AG09309 (cell line): ENCODE measurements at regions not wholly inside any gene's neighbourhood (a gene's known extent, or its start where the extent isn't known, plus 50 kb on each side); places are given as distances from the start of the nearest gene placed in this dataset.

Experiments
- DNase-seq: peaks from one replicate; pipeline ENCODE4 v3.0.0-alpha.2; 2010; ENCODE audit warnings: low read depth
- H3K4me3 ChIP-seq: 2 replicates; pipeline ENCODE4 v1.5.1; 2011; ENCODE audit warnings: mild to moderate bottlenecking, low read depth, low read length, moderate library complexity; ENCODE audit not compliant: control insufficient read depth
- TF ChIP-seq, protein P1 (sequence below): IDR thresholded peaks from 2 replicates; pipeline ENCODE4 v1.5.1; 2011; ENCODE audit warnings: mild to moderate bottlenecking, low read depth, low read length, inconsistent platforms; ENCODE audit not compliant: insufficient read depth, control insufficient read depth; ENCODE audit errors: missing control alignments

- no peak overlapping the region for H3K4me3 ChIP-seq
- no peak for DNase-seq
- TF ChIP-seq, protein P1, sequence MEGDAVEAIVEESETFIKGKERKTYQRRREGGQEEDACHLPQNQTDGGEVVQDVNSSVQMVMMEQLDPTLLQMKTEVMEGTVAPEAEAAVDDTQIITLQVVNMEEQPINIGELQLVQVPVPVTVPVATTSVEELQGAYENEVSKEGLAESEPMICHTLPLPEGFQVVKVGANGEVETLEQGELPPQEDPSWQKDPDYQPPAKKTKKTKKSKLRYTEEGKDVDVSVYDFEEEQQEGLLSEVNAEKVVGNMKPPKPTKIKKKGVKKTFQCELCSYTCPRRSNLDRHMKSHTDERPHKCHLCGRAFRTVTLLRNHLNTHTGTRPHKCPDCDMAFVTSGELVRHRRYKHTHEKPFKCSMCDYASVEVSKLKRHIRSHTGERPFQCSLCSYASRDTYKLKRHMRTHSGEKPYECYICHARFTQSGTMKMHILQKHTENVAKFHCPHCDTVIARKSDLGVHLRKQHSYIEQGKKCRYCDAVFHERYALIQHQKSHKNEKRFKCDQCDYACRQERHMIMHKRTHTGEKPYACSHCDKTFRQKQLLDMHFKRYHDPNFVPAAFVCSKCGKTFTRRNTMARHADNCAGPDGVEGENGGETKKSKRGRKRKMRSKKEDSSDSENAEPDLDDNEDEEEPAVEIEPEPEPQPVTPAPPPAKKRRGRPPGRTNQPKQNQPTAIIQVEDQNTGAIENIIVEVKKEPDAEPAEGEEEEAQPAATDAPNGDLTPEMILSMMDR: no peak
These were observed 127.6 kb upstream of the LMO4 start for GRCh38 chr1:87200875-87201638.

DNA sequence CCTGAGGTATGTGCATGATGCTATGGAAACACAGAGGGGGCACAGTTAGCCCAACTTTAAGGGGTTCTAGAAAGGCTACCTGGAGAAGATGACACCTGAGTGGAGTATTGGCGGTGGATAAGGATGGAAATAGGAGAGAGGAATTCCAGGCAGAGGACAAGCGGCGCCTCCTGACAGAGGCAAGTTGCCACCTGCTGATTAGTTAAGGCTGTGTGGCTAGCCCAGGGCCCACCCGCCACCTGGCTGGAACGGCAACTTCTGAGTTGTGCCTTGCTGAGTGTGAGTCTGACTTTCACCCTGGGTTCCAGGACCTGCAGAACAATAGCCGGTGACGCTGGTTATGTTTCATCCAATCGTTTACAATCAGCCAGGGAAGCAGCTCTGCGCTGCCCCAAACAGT is 126.9 kb upstream of the LMO4 start:
- no peak for DNase-seq
- TF ChIP-seq, protein P1: no peak
- H3K4me3 ChIP-seq: no peak overlapping the region

DNA sequence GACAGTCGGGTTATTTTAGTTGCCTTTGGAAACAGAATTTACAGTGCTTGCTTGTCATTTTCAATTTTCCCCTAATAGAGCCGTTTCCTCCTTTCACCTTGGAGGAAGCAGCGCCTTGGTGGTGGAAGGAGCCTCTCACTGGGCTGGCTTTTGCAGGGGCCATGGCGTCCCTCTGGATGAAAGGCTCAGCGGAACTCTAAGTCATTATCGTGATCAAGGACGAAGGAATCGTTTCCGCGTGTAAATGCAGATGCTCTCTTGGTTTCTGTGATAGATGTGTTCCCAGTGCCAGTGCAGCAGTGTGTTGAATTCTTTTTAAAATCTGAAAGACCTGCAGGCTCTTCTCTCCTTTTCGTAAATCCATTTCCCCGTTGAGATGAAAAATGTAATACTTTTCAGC is 126.2 kb upstream of the LMO4 start:
- H3K4me3 ChIP-seq: no peak overlapping the region

DNA sequence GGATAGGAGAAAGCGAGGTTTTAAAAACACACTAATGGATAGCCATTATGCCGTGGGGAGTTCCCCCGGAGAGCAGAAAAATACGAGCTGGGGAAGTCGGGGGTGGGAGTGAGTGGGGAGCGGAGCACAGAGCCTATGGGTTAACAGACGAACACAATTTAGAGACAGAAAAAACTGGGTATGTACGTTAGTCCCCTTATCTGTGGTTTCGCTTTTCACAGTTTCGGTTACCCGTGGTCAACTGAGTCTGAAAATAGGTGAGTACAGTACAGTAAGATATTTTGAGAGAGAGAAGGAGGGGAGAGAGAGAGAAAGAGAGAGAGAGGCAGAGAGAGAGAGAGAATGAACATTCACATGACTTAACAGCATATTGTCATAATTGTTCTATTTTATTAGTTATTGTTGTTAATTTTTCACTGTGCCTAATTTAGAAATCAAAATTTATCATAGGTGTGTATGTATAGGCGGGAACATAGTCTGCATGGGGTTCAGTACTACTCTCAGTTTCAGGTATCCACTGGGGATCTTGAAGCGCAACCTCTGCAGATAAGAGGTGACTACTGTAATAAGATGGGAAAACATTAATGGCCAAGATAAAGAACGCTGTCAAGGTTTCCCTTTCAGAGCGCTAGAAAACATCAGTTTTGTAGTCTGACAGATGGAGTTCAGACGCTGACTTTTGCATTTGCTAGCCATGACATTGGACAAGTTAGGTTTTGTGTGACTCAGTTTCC is 125.6 kb upstream of the LMO4 start:
- H3K4me3 ChIP-seq: no peak overlapping the region
- TF ChIP-seq, protein P1: no peak

More for the DNA sequence above, 126.2 kb upstream of the LMO4 start:
- no peak for DNase-seq
- TF ChIP-seq, protein P1: no peak

DNA sequence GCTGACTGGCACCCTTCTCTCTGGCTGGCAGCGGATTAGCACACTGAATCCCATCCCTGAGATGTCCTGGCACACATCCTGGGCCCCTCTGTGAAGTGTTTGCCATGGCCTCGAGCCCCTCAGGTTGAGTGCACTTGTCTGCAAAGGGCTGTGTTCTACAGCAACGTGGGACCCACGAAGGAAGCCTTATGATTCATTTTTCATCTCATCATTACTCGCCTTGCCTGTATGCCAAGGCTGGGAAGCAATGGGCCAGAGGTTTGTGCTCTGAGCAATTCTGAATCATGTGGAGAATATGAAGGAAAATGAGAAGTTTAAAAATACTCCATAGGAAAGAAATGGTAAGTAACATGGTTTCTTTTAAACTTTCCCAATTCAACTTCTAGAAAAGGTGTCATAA is 124.8 kb upstream of the LMO4 start:
- H3K4me3 ChIP-seq: no peak overlapping the region
- peak; percentile 24 for DNase-seq
- TF ChIP-seq, protein P1: no peak

More for the DNA sequence above, 125.6 kb upstream of the LMO4 start:
- DNase-seq: no peak

DNA sequence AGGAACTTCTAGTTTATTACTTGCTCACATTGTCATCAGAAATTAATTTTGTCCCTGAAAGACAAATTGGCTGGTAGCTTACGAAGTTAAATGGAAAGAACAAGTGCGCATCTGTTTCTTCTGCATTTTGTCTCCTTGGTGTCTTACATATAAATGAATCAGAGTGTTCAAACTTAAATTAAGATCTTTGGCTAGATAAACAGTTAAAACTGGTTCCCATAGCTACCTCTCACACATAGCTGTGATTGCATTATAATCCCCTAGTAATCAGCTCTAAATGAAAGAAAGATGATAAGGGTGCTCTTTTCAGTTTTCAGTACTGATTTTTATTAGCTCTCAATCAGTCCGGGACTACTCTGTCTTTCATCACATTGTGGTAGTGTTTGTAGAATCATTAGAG is 124.2 kb upstream of the LMO4 start:
- DNase-seq: no peak
- TF ChIP-seq, protein P1: no peak
- no peak overlapping the region for H3K4me3 ChIP-seq
